ENCODE measurements at regions not wholly inside any gene's neighbourhood (a gene's known extent, or its start where the extent isn't known, plus 50 kb on each side); places are given as distances from the start of the nearest gene placed in this dataset.
"Not testable (repeated sequence)": the region's sequence is repeated elsewhere in the genome, so short reads cannot be mapped to it uniquely, and the experiment has no call there.

- no peak for DNase-seq (ENCODE audit: low spot score)
Observed at GRCh38 chr15:60265057-60265456, 132.7 kb downstream of the ANXA2 start.

DNA sequence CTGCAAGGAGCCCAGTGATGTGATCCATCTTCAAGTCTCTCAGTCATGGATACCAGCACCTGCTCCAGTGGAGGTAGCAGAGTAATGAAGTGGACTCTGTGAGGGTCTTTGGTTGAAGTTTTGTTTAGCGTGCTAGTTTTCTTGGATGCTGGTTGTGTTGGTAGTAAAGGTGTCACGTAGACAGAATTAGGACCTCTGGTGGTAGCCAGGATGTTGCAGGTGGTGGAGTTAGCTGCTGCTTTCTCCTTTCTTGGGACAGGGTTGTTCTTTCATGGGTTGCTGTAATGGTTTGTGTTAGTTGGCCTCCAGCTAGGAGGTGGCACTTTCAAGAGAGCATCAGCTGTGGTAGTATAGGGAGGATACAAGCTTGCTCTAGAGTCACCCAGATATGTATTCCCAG is 125.2 kb downstream of the ANXA2 start:
- DNase-seq (ENCODE audit: low spot score): no peak

GRCh38 chr15:60275624-60276023 is 122.2 kb downstream of the ANXA2 start:
- no peak for DNase-seq (ENCODE audit: low spot score)

DNA sequence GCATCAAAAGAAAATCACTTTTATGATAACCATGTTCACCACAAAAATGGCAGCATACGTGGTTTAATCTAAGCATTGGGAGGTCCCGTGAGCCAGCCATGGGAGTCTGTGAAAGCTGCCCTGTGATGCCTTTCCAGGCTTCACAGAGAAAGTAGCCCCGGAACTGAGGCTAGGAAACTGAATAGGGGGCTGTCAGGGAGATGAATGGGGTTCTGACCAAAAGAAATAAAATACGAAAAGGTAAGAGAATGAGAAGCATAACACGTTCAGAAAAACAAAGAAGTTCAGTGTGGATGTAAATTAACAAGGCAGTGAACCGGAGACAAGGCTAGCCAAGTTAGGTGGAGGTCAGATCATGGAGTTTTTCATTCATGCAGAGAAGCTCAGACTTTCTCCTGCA is 118.9 kb downstream of the ANXA2 start:
- no peak for DNase-seq (ENCODE audit: low spot score)

DNA sequence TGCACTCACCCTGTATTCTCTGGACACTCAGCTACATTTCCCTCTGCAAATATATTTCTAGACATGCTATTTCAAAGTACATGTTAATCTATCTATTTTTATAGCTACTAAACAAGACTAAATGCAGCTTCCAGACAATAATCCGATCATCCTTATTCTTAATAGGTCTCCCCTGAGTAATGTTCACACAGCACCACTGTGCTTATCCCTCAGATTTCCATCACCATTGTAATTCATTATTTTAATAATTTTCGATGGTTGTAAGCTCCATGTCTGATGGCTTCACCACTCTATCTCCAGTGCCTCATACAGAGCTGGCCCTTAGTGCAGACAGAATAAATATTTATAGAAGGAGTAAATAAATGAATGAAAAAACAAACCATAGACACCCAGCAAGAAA is 117.5 kb downstream of the ANXA2 start:
- DNase-seq (ENCODE audit: low spot score): no peak

DNA sequence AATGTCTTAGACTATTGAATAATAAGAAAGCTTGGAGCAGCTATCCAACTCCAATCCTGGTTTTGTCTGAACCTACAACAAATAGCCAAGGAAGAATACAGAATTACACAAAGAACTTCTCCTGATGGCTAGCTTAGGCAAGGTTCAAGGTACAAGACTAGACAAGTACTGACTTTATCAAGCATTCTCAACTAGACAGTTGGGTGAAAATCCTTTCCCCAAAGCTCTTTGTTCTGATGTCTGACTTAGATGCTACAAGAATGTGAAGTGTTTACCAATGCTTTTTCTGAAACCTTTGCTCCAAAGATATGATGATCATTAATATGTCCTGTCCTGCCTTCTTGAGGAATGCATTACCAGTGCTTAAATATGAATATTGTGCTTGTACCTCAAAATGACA is 113.8 kb downstream of the ANXA2 start:
- no peak for DNase-seq (ENCODE audit: low spot score)

DNA sequence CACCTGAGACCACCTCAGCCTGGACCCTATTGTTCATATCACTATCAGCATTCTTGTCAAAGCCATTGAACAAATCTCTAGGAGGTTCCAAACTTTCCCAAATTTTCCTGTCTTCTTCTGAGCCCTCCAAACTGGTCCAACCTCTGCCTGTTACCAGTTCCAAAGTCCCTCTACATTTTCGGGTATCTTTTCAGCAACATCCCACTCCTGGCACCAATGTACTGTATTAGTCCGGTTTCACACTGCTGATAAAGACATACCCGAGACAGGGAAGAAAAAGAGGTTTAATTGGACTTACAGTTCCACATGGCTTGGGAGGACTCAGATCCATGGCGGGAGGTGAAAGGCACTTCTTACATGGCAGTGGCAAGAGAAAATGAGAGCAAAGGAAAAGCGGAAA is 101.9 kb downstream of the ANXA2 start:
- DNase-seq (ENCODE audit: low spot score): not testable (repeated sequence)

DNA sequence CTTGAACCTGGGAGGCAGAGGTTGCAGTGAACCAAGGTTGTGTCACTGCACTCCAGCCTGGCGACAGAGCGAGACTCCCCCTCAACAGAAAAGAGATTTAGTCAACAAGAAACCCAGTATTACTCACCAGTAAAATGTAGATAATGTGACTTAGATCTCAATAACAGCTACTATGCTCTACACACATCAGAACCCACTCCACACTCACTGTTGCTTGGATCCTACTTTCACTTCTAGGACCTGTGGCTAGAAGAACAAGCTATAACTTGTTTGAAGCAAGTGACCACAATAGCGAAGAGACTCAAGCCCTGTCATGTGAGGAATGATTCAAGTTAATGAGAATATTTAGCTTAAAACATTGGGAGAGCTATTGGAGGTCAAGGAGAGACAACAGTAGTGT is 100.7 kb downstream of the ANXA2 start:
- no peak for DNase-seq (ENCODE audit: low spot score)
